ENCODE measurements at regions not wholly inside any gene's neighbourhood (a gene's known extent, or its start where the extent isn't known, plus 50 kb on each side); places are given as distances from the start of the nearest gene placed in this dataset.

DNA sequence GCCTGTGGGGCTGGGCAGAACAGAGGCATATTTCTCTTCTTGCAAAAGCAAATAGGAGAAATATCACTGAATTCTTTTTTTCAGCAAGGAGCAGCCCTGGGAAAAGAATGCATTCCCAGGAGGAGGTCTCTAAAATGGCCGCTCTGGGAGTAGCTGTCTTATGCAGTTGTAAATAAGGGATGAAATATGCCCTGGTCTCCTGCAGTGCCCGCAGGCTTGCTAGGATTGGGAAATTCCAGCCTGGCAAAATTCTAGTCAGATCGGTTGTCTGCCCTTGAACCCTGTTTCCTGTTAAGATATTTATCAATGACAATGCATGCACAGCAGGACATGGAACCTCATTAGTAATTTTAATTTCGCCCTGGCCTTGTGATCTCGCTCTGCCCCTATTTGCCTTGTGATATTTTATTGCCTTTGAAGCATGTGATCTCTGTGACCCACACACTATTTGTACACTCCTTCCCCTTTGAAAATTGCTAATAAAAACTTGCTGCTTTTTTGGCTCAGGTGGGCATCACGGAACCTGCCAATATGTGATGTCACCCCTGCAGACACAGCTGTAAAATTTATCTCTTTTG is 1993.2 kb downstream of the PCDH9 start:
- TF ChIP-seq, protein P1, sequence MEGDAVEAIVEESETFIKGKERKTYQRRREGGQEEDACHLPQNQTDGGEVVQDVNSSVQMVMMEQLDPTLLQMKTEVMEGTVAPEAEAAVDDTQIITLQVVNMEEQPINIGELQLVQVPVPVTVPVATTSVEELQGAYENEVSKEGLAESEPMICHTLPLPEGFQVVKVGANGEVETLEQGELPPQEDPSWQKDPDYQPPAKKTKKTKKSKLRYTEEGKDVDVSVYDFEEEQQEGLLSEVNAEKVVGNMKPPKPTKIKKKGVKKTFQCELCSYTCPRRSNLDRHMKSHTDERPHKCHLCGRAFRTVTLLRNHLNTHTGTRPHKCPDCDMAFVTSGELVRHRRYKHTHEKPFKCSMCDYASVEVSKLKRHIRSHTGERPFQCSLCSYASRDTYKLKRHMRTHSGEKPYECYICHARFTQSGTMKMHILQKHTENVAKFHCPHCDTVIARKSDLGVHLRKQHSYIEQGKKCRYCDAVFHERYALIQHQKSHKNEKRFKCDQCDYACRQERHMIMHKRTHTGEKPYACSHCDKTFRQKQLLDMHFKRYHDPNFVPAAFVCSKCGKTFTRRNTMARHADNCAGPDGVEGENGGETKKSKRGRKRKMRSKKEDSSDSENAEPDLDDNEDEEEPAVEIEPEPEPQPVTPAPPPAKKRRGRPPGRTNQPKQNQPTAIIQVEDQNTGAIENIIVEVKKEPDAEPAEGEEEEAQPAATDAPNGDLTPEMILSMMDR (IDR thresholded peaks at IDR 0.05): no peak
- no peak for TF ChIP-seq POLR2A (IDR thresholded peaks at IDR 0.05)
